OCI-LY1 (cell line): ENCODE measurements at regions not wholly inside any gene's neighbourhood (a gene's known extent, or its start where the extent isn't known, plus 50 kb on each side); places are given as distances from the start of the nearest gene placed in this dataset.

Experiments used
- EZH2 ChIP-seq: fragments of 200-600 bp; sonication (generic), shearing (Covaris generic); IDR thresholded peaks from 2 replicates; pipeline ENCODE4 v1.8.0; 2017; ENCODE audit warnings: borderline replicate concordance, mixed run types, mild to moderate bottlenecking, antibody characterized with exemption, low read length, moderate library complexity, mixed read lengths
- TF ChIP-seq, protein P1 (sequence below): fragments of 200-600 bp; sonication (generic), shearing (Covaris generic); IDR thresholded peaks from 2 replicates; pipeline ENCODE4 v1.5.1; 2017; ENCODE audit warnings: mild to moderate bottlenecking, antibody characterized with exemption, low read length, moderate library complexity, mixed read lengths

DNA sequence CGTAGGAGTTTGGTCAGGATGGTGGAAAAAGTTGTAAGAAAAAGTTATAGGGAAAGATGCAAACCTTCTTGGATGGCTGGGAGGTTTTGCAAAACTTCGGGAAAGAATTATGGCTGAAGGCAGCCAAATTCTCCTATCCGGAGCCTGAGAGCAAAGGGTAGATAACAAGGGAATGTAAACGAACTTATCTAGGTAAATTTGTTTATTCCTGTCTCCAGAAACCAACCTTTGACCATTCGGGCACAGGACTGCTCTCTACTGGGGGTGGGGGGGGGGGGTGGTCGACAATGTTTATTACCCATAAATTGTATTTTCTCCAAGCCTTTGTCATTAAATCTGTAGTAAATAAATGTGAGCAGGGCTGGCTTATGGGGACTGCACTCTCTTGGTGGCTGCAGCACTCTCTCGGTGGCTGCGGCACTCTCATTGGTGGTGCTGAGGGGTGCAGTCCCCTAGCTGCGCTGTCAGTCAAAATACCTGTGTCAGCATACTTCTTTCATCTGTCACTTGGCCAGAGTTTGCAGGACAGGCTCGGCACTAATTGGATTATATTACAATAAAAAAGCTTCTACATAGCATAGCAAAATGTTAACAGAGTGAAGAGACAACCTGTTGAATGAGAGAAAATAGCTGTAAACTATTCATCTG, 827.8 kb downstream of the SH3BGRL start:
- TF ChIP-seq, protein P1, sequence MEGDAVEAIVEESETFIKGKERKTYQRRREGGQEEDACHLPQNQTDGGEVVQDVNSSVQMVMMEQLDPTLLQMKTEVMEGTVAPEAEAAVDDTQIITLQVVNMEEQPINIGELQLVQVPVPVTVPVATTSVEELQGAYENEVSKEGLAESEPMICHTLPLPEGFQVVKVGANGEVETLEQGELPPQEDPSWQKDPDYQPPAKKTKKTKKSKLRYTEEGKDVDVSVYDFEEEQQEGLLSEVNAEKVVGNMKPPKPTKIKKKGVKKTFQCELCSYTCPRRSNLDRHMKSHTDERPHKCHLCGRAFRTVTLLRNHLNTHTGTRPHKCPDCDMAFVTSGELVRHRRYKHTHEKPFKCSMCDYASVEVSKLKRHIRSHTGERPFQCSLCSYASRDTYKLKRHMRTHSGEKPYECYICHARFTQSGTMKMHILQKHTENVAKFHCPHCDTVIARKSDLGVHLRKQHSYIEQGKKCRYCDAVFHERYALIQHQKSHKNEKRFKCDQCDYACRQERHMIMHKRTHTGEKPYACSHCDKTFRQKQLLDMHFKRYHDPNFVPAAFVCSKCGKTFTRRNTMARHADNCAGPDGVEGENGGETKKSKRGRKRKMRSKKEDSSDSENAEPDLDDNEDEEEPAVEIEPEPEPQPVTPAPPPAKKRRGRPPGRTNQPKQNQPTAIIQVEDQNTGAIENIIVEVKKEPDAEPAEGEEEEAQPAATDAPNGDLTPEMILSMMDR = no peak
- TF ChIP-seq EZH2 = no peak
